ENCODE measurements at regions not wholly inside any gene's neighbourhood (a gene's known extent, or its start where the extent isn't known, plus 50 kb on each side); places are given as distances from the start of the nearest gene placed in this dataset.

DNA sequence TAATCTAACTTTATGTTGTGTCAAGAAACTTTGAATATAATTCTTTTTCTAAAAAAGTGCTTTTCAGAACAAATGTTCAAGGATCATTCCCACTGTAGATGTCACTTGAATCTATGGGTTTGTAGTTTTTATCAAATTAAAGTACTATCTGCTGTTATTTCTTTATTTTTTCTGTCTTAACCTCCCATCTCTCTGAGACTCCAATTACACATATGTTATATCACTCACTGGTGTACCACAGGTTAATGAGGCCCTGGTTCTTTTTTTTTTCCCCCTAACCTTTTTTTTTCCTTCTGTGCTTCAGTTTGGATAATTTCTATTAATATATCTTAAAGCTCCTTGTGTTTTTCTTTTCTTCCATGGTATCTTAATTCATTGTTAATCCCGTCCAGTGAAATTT, 279.9 kb upstream of the RGS6 start:
- no peak for DNase-seq (ENCODE audit: low read depth in 1 of 2, low spot score in 1 of 2)

DNA sequence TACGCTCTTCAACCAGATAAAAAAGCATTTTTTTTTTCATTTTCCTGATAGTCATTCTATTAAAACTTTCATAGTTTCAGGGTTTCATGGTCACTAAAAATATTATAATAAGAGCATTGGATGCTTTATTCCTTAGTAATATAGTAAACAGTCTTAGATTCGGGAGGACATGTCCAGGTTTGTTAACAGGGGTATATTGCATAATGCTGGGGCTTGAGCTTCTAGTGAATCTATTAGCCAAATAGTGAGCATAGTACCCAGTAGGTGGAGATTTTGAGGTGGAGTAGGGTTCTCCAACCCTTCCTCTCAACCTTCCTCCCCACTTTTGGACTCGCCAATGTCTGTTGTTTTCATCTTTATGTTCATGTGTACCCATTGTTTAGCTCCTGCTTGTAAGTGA, 277.4 kb upstream of the RGS6 start:
- DNase-seq (ENCODE audit: low read depth in 1 of 2, low spot score in 1 of 2): no peak

GRCh38 chr14:71658261-71658860, 273.9 kb upstream of the RGS6 start:
- DNase-seq (ENCODE audit: low read depth in 1 of 2, low spot score in 1 of 2): no peak

DNA sequence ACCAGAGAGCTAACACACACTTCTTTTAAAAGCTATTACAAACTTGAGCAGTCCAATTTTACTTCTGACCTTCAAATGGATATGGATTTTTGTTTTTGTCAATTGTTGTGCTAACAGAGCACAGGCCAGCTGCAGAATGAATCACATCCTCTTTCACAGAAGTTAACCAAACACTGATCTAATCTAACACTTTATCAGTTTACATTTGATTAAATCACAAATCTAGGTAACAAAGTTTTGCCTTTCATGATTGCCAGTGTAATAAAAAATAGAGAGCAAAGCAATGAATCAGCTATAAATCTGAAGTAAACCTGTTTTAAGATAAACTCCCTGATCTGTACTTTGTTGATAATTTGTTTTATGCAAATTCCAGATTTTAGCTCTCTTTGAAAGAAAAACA, 273.1 kb upstream of the RGS6 start:
- DNase-seq (ENCODE audit: low read depth in 1 of 2, low spot score in 1 of 2): no peak

DNA sequence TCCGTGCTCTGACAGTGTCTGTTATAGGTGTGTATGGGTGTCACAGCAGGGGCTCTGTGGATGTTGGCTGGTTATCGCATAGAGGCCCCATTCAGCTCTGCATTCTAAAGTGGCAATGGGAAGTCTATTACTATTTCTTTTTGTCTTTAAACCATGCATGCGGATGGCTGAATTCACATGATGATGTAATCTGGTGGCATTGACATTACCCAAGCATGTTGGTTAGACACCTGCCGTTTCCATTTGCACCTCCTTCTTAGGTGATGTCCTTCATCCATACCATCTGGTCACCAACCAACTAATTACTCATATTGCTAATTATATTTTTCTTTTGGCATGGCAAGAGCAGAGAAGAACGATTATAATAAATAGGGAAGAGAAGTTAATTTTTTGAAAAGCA, 270.8 kb upstream of the RGS6 start:
- DNase-seq (ENCODE audit: low read depth in 1 of 2, low spot score in 1 of 2): no peak

DNA sequence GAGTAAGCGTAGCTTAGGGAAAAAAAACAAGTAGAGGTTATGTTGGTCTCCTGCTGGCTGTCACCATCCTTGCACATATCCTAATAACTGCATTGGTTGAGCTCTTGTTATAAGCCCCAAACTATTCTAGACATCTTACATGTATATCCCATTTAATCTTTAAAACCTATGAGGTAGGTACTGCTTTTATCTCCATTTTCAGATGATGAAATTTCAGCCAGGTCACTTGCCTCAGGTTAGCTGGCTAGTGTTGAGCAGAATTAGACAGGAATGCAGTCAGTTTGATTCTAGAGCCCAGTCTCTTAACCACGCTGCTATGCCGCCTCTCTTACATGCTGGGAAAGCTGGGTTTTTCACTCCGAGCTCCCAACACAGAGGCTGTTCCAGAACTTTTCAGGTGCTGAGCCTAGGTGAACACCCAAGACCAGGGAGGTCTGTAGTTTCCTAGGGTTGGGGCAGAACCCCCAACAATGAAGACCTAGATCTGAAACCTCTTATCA, 269.9 kb upstream of the RGS6 start:
- DNase-seq (ENCODE audit: low read depth in 1 of 2, low spot score in 1 of 2): no peak

GRCh38 chr14:71665157-71665556, 267.1 kb upstream of the RGS6 start:
- no peak for DNase-seq (ENCODE audit: low read depth in 1 of 2, low spot score in 1 of 2)

DNA sequence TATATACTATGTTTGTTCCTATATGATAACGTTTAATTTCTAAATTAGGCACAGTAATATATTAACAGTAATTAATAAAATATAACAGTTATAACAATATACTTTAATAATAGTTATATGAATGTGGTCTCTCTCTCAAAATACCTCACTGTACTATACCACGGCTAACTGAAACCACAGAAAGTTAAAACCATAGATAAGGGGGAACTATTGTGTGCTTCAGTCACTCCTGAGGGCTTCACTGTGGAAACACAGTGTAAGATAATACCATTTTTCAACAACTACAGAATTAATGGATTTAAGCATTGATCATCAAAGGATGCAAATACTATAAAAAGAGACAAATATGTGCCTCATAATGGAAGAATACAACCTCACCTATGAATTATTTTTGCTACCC, 266.4 kb upstream of the RGS6 start:
- DNase-seq (ENCODE audit: low read depth in 1 of 2, low spot score in 1 of 2): no peak

- no peak for DNase-seq (ENCODE audit: low read depth in 1 of 2, low spot score in 1 of 2)
Observed at GRCh38 chr14:71666571-71667145, 265.6 kb upstream of the RGS6 start.

DNA sequence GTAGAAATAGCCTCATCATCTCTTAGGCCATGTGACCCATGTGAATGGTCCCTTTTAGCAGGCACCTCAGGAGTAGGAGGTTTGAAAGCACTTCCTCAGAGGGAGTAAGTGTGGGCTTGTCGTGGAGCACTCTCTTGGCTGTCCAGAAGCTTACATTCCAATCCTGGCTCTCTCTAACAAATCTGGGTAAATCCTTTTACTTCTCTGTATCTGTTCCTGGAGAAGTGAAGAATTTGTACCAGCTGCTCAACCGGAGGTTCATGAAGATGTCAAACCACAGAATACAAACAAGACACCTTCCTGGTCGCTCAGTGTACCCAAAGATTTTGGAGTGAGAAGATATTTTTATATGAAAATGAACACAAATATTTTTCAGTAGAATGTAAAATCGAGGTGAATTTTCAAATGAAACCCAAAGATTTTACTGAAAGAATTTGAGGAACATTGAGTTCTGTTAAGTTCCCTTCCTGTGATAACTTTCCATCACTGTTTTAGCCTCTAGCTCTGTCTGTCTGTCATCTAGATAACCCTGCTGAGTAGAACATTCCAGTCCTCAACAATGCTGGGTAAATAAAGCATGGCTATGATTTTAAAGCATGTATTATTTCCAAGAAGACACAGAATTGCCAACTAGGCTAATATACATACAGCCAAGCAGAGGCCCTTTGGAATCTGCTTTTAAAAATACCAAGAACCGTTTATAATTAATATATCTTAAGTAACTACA, 263.9 kb upstream of the RGS6 start:
- DNase-seq (ENCODE audit: low read depth in 1 of 2, low spot score in 1 of 2): no peak

GRCh38 chr14:71672596-71672995, 259.6 kb upstream of the RGS6 start:
- no peak for DNase-seq (ENCODE audit: low read depth in 1 of 2, low spot score in 1 of 2)

- no peak for DNase-seq (ENCODE audit: low read depth in 1 of 2, low spot score in 1 of 2)
Observed at GRCh38 chr14:71675126-71675899, 256.9 kb upstream of the RGS6 start.

DNA sequence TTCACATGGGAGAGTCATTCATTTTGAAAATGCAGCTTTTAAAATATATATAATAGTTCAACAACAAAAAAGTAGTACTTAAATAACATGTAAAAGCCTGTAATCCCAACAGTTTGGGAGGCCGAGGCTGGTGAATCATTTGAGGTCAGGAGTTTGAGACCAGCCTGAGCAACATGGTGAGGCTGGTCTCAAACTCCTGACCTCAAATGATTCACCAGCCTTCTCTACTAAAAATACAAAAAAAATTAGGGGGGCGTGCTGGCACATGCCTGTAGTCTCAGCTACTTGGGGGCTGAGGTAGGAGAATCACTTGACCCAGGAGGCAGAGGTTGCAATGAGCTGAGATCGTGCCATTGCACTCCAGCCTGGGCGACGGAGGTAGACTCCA, 256.3 kb upstream of the RGS6 start:
- no peak for DNase-seq (ENCODE audit: low read depth in 1 of 2, low spot score in 1 of 2)

DNA sequence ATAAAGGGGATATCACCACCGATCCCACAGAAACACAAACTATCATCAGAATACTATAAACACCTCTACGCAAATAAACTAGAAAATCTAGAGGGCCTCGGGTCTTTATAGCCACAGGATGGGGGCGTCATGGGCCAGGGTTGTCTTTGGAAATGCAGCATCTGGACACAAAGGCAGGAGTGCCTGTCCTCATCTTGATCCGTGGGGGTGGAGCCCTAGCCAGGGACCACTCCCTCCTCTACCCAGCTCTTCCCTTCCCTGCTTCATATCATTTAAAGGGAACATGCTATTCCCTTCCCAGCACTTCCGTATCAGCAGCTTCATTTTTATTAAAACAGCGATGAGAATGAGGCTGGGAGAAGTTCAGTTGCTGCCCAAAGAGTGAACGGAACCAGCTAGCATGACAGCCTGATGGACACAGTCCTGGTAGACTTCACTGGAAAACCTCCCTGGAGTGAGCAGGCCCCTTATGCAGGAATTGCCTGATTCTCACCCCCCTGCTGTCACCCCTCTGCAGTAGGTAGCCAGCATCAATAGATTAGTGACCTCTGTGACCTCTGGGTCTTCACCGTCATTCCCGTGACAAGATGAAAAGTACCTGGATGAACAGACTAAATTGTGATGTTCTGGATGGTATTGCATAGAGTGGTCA, 251.4 kb upstream of the RGS6 start:
- DNase-seq (ENCODE audit: low read depth in 1 of 2, low spot score in 1 of 2): no peak

- DNase-seq (ENCODE audit: low read depth in 1 of 2, low spot score in 1 of 2): no peak
Observed at GRCh38 chr14:71682337-71682736, 249.9 kb upstream of the RGS6 start.

- no peak for DNase-seq (ENCODE audit: low read depth in 1 of 2, low spot score in 1 of 2)
Observed at GRCh38 chr14:71684323-71684722, 247.9 kb upstream of the RGS6 start.

DNA sequence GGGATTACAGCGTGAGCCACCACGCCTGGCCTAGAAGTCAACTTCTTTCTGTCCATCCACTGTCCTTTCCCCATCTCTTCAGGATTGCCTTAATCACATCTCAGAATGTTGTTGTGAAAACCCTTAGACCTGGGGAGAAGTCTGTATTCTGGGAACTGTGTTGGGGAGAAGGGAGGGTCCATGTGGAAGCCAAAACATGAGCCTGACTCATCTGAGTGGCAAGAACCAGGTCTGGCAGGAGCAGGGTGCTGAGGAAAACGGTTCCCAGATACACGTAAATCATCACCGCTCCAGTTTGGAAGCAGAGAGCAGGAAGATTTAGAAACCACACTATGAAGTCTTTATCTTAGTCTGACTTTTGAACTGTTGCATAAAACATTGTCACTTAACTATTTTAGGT, 245.6 kb upstream of the RGS6 start:
- DNase-seq (ENCODE audit: low read depth in 1 of 2, low spot score in 1 of 2): no peak

DNA sequence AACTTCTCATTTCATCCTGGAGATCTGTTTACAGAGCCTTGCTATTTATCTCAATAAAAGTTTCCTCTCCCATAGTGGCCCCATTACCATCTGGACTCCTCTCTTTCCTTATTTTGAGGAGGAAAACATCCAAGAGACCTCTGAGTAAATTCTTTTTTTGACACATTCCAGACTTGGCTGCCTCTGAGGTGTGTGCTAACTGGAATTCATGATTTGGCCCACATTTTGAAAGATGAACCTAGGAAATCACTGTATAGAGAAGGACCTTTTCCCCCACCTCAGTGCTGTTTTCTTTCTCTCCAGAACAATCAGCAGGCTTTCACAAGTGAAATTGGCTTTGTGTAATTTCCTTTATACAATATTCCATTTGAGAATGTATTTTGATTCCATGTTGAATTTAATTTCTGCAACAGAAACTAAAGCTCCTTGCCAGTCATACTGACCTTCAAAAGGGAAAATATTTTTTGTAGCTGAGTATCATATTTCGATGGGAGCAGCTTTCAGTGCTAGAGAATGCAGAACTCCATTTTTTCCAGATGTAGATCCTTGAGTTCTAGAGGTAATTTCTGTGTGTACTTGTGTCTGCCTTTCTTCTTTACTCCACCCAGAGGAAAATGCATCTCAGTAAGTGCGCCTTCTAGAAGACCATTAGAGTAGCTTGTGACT, 244.9 kb upstream of the RGS6 start:
- no peak for DNase-seq (ENCODE audit: low read depth in 1 of 2, low spot score in 1 of 2)

- no peak for DNase-seq (ENCODE audit: low read depth in 1 of 2, low spot score in 1 of 2)
Observed at GRCh38 chr14:71688576-71688975, 243.7 kb upstream of the RGS6 start.

DNA sequence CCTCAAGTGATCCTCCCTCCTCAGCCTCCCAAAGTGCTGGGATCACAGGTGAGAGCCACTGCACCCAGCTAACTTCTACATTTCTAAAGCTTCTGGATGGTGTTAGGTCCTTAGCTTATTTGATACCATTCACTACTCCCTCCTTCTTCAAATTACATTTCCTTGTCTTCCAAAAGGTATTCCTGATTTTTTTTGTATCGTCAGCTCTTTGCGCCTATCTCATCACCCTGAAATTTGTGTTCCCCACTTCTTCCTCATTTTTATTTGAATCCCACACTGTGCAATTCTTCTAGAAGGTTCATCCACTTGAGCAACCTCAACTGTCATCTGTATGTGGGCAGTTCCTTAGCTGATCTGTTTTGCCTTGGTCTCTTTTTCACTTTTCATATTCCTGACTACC, 241.8 kb upstream of the RGS6 start:
- DNase-seq (ENCODE audit: low read depth in 1 of 2, low spot score in 1 of 2): no peak

DNA sequence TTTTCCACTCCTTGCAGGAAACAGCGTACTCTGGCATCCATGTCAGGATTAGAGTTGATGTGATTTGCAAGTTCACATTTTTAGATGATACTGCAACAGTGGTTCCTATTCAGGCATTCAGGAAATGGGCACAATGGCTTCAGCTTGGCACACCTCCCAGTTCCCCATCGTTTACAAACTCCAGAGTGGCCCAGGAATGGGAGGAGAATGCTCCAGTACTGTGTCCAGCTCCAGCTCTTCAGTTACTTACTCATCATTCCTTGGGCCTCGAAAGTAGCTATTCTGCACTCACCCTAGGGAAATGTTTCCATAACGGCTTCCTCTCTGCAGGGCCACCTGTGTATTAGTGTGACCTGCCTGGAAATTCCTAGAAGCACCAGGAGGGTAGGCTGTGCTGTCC, 239.7 kb upstream of the RGS6 start:
- DNase-seq (ENCODE audit: low read depth in 1 of 2, low spot score in 1 of 2): no peak

Data from stimulated activated CD4-positive, alpha-beta T cell treated with anti-CD3 and anti-CD28 coated beads, Interleukin-15, amount 100 ng/mL, for 1 hour (primary cell).